ENCODE measurements at regions not wholly inside any gene's neighbourhood (a gene's known extent, or its start where the extent isn't known, plus 50 kb on each side); places are given as distances from the start of the nearest gene placed in this dataset.

DNA sequence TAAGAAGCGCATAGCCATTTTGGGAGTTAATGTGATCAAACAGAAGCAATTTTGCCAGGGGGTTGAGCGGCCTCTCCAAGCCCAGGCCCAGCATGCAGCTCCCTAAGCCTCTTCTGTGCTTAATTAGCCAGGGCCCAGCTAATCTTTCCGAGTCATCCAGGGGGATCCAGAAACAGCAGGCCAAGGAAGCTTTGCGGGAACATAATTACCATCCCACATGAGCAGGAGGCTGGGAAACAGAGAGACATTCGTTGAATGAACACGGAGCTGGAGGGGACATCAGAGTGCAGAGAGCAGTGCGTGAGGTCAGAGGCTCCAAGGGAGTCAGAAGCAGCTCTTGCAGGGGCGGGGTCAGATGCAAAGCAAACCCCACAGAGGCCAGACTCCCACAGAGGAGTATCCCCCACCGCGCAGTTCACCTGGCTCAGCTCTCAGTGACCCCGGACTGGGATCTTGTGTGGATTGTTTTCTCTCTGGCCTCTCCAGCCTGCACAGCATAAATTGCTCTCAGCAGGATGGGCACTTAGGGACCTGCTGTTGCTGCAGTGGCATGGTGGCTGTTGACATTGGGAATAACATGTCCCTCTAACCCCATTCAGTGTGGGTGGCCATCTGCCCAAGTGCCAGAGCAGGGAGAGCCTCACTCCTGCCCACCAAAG is 657.4 kb downstream of the AJAP1 start:
- DNase-seq: peak; percentile 27

DNA sequence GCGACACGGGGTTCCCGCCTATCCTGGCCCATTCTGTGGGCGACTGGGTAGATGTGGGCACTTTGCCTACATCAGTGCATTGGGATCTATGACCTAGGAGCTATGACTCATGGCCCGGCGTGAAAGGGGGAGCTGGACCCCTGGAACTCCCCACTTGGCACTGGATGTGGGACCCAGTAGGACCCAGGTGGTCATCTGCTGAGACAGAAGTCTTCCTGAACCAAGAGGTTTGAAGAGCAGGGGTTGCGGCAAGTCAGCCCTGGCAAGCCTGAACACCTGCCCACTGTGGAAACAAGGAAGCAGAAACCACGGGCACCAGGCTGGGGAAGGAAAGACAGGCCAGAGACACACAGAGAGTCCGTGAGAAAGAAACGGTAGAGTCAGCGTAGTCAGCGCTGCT is 656.7 kb downstream of the AJAP1 start:
- DNase-seq: no peak

DNA sequence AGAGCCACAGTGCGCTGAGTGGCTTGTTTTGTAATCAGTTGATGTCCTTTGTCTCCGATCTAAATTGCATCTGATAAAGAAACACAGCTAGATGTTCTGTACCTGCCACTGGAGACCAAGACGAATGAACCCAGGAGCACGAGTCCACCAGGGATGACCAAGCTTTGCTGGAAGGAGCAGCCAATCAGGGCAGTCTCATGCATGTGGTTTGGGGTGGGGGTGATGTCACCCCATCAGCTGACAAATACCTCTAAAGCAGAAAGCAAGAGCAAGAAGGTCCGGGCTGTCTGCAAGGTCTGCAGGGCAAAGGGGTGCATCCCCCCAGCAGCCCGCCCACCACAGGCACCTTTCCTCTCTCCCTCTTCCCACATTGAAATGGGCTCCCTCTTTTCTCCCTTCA is 653.8 kb downstream of the AJAP1 start:
- DNase-seq: no peak

DNA sequence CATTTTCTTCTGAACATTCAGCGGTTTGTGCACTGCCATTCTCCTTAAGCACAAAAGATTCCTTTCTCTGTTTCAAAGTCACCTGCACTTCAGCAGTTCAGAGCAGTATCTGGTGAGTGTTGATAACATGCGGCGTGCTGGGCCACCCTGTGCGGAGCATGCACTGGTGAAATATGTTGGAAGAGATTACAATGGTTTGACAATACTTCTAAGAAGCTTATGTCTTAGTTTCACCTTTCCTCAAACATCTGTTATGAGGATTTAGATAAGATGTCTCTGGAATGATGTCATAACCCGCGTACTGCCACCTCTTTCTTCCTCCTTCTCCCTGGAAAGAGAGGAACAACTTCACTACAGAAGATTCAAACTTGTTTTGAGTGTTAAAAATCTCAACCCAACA is 650.3 kb downstream of the AJAP1 start:
- no peak for DNase-seq

DNA sequence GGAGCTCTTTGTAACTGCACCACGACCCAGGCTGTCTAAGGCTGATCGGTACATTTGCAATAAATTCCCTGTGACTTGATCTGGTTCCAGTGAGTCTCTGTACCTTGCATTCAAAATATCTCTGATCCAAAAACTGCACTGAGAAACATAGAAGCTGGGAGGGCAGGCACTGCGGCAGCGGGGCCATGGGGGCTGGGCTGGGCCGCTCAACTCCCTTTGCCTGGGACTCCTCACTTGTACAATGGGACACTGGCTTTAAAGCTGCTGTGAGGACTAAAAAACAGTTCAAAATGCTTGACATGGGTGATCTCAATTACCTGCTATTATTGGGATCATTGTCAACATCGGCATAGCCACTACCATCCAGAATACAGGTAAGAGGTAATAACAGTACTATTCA is 644.0 kb downstream of the AJAP1 start:
- no peak for DNase-seq

DNA sequence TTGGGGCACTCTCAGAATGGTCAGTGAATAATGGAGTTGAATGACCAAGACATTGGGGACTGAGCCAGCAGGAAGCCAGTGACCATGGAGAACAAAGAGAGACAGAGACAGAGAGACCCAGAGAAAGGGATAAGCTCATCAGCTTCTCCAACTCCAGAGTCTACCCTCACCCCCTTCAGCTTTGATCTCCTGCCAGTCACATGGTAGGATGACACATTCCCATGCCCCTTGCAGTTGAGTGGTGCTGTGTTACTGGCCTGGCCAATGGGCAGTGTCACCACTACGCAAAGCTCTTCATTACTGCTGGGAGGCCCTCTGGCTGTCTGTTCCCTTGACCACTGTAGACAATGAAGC is 643.5 kb downstream of the AJAP1 start:
- DNase-seq: no peak

DNA sequence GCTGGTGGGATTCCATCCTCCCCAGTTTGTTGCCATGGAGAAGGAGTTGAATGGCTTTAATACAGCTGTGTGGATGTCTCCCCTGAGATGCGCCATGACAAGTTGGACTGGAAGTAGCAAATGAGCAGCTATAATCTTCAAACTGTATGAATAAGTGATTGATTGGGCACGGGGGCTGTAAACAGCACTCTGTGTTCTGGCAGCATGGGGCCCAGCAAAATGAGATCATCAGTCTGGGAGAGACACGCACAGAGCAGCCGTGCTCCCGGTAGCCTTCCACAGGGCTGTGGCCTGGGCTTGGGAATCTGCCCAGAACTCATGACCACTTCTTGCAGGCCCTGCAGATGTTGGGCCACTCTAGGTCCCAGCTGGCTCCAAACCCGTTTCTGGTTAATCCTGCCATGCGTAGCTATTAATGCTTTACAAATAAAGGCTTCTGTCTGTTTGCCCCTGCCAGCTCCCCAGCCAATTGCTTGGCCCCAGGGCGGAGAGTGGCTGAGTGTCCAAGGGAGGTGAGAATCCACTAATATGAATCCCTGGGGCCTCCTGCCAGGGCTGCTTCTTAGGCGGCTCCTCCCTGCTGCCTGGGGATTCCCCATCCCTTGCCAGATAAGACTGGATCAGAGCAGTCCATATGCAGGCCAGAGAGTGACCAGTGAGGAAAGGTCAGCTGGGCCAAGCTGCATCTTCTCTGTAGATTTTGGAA is 642.9 kb downstream of the AJAP1 start:
- no peak for DNase-seq

DNA sequence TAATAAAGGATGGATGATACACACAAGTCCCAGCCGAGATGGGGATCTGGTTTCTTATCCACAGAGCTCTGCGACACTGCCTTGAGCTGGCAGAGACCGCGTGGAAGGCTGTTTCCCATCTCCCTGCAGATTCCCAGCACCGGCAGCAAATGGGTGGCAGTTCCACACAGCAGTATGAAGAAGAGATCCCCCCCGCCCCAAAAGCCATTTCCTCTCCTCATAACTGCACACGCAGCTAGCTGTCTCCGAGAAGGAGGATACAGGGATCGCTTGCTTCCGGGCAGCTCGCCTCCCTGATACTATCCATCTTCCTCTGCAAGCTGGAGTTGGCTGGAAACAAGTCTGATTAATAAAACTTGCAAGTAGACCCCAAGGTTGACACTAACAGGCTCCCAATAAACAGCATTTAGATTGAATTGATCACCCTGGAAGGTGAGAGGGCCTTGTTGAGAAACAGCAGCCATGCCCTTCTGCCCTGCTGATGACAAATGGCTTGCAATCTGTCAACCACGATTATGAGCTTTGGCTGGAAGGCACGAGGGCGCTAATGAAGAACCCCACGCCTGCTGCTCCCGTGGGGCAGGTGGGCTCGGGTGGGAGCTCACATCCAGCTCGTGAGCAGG is 642.3 kb downstream of the AJAP1 start:
- DNase-seq: no peak

DNA sequence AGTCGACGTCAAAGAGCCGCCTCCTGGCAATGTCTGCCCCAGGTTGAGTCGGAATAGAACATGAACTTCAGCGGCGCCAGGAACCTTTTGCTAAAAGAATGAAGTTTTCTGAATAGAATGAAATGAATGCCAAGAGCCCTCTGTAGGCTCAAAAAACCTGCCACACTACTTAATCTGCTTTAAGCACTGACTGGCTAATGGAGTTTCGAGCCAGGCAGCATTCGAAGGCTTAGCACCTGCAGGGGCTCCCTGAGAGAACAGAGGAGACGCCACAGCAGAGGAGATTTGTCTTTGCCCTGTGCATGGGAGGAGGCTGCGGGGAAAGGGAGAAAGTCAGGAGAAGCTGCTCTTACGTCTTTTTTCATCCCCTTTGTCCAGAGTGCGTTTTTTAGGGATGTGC is 641.7 kb downstream of the AJAP1 start:
- DNase-seq: no peak

DNA sequence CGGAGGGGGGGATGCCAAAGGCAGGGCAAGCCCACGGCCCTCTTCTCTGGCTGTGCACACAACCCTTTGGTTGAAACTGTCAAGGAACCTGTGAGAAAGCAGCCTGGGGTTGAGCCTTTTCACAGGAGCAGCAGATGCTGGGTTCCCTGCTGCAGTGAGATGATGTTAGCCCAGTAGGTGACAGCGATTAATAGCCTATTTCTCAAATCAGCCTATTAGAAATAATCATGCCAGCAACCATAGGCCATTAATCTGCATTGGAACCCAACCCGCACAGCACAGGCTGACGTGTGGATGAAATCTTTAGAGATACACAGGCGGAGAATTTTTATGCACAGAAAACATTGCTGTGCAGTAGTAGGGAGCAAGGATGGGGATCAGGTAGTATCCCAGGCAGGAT is 637.5 kb downstream of the AJAP1 start:
- no peak for DNase-seq

DNA sequence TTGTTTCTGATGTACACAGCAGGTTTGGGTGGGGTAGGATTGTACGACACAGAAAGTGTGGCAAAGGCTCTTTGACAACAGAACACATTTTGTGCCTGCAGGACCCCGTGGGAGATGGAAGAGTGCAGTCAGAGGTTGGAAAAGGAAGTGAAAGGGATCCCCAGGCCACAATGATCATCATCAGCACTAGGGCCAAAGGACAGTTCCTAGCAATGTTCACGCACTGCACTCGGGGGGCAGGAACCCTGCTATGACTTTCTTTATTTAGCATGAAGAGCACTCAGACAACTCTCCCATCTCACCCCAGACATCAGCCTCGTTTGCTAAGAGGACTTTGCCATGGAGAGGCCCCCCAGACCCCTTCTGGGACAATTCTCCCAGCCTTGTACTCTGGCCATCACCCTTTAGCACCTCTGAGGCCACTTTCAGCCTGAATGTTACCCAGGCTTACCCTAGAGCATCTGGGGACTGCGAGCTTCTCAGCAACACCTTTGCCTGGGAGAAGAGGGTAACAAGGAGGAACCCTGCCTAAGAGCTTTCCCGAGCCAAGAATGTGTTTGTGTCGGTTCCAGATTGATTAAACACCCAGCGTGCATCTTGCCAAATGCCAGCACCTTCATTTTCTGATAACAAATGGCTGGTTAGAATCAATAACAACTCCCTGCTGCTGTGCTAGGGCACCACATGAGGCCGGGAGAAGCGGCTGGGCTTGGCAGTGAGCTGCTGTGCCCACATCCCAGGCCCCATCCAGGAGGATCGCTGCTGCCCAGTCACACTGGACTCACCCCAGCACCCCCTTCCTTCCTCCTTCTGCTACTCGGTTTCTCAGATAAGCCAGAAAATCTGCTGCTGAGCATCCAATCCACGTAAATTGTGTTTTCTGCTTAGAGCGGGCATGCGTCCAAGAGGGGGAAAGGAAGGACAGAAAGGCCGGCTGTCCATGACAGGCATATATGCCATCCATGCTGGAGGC is 633.1 kb downstream of the AJAP1 start:
- DNase-seq: no peak

DNA sequence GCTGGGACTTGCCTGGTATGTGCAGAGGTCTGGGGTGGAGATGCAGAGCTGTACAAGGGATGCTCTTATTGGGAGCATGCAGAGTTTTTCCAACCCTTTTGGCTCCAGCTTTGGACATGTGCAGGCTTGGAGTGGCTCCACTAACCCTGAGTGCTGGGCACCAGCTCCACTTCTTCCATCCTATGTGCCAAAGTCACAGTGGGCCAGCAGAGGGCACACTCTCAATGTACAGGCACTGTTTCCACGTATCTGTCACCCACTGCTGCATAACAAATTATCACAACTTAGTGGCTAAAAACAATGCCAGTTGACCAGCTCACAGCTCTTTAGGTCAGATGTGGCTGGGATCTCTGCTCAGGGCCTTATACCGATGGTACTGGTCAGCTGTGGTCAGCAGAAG is 631.8 kb downstream of the AJAP1 start:
- DNase-seq: peak; percentile 1

DNA sequence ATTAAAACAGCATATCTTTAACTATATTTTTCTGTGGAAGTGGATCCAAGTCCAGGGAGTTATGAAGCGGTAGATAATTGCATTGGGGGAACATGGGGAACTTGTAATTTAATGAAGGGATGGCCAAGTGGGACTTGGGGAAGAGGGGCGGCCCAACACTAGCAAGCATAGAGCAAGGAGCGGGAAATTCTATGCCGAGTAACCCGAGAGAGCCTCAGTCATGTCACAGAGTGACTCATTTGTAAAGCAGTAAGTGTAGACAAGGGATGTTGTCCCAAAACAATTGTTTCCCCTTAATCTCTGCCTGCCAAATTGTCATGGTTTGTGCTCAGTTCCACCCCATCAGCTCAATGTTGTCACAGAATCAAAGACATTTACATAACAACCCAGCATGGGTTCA is 620.1 kb downstream of the AJAP1 start:
- no peak for DNase-seq

DNA sequence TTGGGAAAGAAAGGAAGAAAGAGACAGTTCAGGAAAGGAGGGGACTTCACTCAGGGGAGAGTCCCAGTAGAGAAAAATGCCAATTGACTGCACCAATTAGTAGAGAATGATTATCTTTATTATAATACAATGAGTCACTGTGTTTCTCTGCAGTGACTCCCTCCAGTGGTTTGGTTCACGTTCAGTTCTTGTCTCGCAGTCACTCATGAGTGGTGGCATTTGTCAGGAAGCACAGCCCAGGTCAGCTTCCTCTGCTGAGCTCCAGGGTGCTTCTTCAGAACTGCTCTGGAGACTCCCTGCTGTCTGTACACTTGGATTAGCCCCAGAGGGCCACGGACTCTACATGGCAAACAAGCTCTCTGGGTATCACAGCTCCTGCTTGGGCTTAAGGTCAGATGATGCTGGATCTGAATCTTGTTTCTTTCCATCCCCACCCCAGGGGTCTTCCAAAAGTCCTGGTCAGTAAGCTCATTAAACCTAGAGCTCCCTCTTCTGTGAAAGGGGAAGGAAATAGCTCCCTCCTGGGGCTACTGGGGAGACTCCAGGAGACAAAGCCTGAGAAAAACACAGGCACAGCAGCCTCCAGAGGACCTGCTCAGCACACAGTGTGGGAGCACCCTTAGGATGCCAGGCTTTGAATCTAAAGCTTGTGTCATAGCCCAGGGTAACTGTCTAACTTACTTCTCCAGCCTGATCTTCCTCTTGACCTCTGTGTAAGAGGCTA is 619.0 kb downstream of the AJAP1 start:
- no peak for DNase-seq

DNA sequence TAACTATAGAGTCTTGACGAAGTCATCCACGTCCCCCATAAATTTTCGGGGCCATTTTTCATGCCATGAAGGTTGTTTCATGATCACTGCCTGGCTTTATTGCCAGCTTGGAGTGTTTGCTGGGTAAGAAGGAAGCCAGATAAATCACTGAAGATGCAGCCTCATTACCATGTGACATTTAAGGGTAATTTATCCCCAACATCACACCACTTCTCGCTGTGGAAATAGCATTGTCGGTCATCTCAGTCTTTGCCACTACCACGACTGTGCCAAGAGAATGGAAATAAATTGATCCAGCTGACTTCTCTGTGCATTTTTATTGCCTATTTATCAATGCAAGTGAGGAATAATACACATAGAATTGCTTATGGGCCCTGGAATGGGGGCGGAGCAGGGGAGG is 617.9 kb downstream of the AJAP1 start:
- no peak for DNase-seq

DNA sequence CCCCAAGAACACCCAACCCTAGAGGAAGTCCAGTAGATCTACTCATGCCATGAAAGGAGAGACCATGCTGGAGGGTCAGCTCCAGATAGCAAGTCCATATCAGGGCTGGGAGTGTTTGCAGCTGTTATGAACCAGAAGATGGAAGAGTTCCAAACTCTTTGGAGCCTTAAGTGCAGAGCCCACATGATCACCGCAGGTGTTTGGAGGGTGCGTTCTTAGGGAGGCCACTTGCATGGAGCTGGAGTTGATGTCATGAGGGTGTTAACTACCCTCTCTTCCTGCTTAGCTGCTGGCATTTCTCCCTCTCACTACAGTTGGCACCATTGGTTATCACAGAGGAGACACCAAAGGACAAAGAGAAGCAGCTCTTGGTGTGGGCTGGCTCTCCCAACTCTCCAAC is 616.9 kb downstream of the AJAP1 start:
- DNase-seq: no peak

DNA sequence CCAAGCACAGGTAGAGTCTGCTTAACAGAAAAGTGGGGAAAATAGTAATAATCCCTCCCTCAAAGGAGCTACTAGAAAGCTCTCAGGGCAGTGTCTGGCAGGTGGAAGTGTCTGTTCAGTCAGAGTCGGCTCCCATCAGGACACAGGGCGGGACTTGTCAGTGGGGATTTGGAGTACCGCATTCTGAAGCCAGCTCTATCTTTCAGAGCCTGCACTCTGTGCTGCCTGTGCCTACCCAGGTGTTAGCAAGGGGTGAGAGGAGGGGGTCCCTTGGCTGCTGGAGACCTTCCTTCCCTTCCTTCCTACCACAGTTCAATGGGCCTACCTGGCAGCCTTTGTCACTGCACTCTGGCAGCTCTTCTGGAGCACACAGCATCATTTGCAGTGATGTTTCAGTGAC is 615.5 kb downstream of the AJAP1 start:
- DNase-seq: no peak

DNA sequence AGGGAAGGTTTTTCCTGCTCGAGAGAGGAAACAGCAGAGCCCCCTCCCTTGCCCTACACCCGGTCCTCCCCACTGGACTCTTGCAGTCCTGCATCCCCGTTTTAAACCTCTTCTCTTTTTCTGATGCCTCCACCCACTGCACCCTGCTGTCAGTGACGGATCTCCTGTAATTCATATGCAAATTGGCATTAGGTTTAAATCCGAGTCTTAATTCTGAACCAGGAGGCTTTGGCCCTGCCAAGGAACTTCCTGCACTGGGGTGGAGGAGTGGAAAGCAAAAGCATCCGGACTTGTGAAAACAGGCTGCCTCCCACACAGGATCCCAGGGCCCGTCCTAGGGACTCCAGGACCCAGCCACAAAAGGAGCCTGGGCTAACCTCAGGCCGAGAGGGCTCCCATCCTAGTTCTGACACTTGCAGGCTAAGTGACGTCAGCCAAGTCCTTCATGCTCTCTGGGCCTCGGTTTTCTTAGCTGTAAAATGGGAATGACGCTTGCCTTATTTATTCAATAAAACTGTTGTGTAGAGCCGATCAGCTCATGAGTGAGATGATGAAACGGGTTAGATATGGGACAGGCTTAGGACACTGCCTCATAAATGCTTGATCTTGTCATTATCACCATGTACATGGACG is 613.3 kb downstream of the AJAP1 start:
- DNase-seq: no peak

DNA sequence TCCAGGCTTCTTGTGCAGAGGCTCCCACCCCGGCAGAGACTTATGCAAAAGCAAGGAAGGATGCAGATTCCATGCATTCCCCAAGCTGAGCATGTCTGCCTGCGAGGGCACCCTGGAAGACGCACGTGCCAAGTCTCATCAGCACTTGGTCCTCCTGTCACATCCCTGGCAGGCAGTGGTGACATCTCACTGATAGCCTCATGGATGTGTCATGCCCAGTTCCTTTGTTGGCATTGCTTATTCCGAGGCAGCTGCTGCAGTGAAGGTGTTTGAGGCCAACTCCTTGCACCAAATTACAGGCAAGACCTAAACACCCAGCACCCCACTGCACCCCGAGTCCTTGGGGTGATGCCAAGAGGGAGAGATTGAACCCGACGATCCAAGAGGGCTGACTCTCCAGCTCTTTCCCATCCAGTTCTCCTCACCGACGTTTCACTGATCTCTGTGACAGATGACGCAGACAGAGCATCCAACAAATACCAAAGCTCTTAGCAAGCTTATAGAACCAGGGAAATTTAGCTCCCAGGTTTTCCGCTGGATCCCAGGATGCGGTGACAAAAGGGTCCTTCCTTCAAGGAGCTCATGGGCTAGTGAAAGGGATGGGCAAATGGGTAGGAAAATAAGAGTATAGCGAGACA is 611.1 kb downstream of the AJAP1 start:
- DNase-seq: no peak

DNA sequence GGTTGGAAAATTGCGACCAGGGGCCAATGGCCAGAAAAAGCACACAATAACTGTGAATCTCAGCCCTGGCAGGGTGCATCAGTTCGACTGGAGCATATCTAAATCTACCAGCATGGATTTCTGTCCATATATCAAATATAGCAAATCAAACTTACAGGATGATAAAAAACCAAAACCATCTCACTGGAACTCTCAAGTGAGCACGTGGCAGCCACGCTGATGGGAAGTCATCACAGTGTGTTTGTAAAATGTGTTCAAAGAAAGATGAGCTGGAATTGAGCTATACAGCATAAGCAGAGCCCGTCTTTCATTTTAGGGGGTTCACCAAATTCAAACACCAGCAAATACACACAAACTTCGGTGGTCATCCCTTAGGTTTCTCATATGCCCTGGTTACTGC is 610.1 kb downstream of the AJAP1 start:
- no peak for DNase-seq

DNA sequence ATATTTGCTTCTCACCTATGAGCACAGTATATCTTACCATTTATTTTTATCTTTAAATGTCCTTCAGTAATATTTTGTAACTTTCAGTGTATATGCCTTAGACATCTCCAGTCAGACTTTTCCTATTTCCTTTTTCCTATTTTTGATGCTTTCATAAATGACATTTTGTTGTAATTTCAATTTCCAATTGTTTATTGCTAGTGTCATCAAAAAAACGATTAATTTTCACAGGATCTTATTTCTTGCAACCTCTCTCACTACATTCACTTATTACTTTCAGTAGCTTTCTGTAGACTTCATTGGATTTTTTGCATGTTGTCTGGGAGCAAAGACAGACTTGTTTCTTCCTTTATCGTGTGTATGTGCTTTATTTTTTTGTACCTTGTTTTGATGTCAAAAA is 602.4 kb downstream of the AJAP1 start:
- DNase-seq: no peak

DNA sequence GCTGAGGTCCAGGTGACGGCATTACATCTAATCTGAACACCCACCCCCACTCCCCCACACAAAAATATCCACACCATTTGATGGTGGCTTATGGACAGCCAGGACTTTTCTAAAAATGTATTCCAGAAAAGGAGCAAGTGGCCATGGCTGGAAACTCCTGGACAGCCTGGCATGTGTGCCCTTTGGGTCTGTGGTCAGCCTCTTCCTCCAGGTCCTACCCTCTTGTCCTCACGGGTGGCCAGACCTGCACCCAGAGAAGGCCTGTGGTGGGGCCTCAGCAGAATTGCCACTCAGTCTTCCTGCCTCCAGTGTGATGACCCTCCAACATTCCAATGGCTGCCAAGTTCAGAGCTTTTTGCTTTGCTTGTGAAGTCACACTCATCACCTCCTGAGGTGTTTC is 600.6 kb downstream of the AJAP1 start:
- DNase-seq: no peak
